Stimulated activated CD4-positive, alpha-beta T cell treated with anti-CD3 and anti-CD28 coated beads, Interleukin-15, amount 100 ng/mL, for 24 hours (primary cell): ENCODE measurements at regions not wholly inside any gene's neighbourhood (a gene's known extent, or its start where the extent isn't known, plus 50 kb on each side); places are given as distances from the start of the nearest gene placed in this dataset.
"Not testable (repeated sequence)": the region's sequence is repeated elsewhere in the genome, so short reads cannot be mapped to it uniquely, and the experiment has no call there.

Experiments
- DNase-seq: peaks from one replicate; pipeline ENCODE4 v3.0.0-alpha.2; 2020

- DNase-seq, result no peak
Observed at GRCh38 chr10:90197766-90198165, 496.4 kb downstream of the KIF20B start.

DNA sequence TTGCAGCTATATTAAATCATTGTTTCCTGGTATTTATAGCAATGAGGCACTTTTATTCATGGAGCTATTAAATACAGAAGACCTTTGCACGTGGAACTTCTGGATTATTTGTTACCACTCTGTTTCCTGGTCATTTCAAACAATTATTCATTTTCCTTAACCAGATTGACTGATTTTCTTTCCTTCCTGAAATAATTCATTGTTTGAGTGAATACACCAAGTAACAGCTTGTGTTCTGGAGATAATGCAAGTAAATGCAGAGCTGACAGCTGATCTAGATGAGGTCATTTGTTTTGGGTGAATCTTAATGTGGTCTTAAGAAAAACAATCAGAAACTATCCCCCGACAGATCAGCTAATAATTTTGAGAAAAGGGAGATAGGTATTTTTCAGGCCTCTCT is 497.7 kb downstream of the KIF20B start:
- DNase-seq, result no peak

DNA sequence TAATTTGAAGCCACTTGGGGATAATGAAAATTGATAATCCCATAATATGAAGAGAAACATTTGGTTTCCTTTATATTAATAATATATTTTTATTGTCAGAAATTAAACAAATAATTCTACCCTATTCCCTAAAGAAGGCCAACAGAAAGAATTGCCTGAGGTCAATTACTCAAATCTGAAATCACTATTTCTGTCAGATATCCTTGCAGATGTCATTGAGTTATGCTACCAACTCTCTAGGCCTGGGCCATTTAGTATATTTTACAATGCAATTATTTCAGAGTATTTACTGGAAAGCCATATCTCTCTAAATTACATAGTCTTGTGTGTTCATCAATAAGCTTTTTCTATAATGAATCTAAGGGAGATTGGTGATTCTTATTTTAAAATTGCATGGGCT is 498.1 kb downstream of the KIF20B start:
- no peak for DNase-seq

GRCh38 chr10:90204131-90204955 is 503.0 kb downstream of the KIF20B start:
- no peak for DNase-seq

- no peak for DNase-seq
Observed at GRCh38 chr10:90204956-90205314, 503.5 kb downstream of the KIF20B start.

DNA sequence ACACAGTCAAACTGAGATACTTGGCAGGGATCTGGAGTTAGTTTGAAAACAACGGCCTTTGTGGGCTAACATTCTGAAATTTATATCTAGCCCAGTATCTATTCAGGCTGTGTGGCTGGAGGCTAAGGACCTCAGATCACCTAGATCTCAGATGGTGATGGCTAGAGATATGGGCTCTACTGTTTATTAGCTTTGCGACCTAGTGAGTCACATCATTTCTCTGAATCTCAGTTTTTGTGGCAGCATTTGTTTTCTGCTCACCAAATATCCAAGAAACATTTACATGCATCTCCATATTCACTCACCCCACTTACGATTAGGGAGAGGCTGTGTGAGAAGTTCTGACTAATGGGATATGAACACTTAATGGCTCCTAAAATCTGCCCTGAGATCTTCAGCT is 503.9 kb downstream of the KIF20B start:
- DNase-seq, result no peak

- DNase-seq, result no peak
Observed at GRCh38 chr10:90213346-90213745, 512.0 kb downstream of the KIF20B start.

- DNase-seq, result no peak
Observed at GRCh38 chr10:90218846-90219245, 517.5 kb downstream of the KIF20B start.

GRCh38 chr10:90222372-90222771 is 521.0 kb downstream of the KIF20B start:
- no peak for DNase-seq

GRCh38 chr10:90222939-90223338 is 521.5 kb downstream of the KIF20B start:
- DNase-seq, result no peak

- no peak for DNase-seq
Observed at GRCh38 chr10:90224791-90225566, 523.6 kb downstream of the KIF20B start.

- DNase-seq, result no peak
Observed at GRCh38 chr10:90226517-90226916, 525.1 kb downstream of the KIF20B start.

DNA sequence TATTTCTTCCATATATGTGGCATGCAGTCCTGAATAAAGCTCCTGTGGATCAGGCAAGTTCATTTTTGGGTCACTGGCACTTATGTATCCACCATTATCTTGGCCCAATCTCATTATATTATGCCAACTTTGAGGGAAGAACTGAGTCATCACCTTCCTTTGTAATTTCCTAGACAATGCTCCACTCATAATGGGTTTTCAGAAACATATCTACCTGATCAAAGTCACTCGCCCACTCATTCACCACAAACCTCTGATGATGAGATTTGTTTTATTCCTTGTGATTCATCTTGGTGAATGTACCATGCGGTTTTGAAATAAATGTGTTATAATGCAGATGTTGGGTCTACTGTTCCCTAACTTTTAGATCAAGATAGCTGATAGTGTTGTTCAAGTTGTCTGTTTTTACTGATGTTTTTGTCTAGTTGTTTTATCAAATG is 525.8 kb downstream of the KIF20B start:
- DNase-seq, result peak; percentile 63

- DNase-seq, result no peak
Observed at GRCh38 chr10:90227786-90228185, 526.4 kb downstream of the KIF20B start.

DNA sequence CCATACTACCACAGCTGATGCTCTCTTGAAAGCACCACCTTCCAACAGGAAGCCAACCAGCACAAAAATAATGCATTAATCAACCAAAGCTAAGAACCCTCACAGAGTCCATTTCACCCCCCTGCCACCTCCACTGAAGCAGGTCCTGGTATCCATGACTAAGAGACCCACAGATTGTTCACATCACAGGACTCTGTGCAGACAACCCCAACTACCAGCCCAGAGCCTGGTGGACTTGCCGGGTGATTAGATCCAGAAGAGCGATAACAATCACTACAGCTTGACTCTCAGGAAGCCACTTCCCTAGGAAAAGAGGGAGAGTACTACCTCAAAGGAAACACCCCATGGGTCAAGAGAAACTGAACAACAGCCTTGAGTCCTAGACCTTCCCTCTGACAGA is 528.1 kb downstream of the KIF20B start:
- no peak for DNase-seq

DNA sequence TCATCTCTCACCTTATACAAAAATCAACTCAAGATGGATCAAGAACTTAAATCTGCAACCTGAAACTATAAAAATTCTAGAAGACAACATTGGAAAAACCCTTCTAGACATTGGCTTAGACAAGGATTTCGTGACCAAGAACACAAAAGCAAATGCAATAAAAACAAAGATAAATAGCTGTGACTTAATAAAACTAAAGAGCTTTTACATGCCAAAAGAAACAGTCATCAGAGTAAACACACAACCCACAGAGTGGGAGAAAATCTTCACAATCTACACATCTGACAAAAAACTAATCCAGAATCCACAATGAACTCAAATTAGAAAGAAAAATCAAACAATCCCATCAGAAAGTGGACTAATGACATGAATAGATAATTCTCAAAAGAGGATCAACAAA is 532.4 kb downstream of the KIF20B start:
- not testable (repeated sequence) for DNase-seq

- no peak for DNase-seq
Observed at GRCh38 chr10:90245623-90246022, 544.2 kb downstream of the KIF20B start.

DNA sequence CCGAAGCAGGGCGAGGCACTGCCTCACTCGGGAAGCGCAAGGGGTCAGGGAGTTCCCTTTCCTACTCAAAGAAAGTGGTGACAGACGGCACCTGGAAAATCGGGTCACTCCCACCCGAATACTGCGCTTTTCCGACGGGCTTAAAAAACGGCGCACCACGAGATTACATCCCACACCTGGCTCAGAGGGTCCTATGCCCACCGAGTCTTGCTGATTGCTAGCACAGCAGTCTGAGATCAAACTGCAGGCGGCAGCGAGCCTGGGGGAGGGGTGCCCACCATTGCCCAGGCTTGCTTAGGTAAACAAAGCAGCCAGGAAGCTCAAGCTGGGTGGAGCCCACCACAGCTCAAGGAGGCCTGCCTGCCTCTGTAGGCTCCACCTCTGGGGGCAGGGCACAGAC is 549.4 kb downstream of the KIF20B start:
- not testable (repeated sequence) for DNase-seq

DNA sequence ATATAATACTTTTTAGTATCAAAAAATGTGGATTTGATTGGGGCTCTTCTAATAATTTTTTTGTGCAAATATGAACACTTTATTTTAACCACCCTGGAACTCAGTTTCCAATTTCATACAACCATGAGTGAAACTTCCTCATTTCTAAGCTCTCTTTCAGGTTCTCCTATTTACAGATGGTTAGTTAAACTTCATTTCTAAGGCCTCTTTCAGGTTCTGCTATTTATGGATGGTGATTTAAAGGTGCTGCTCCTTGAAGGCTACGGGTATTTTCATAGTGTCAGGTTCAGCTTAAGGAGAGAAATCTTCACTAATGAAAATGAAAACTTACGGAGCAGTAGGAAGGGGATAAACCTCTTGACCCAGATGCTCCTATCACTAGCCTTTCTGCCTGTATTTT is 568.3 kb downstream of the KIF20B start:
- no peak for DNase-seq

- no peak for DNase-seq
Observed at GRCh38 chr10:90274721-90275468, 573.5 kb downstream of the KIF20B start.

- no peak for DNase-seq
Observed at GRCh38 chr10:90276894-90277475, 575.6 kb downstream of the KIF20B start.

GRCh38 chr10:90286406-90286805 is 571.4 kb downstream of the HTR7 start:
- no peak for DNase-seq

DNA sequence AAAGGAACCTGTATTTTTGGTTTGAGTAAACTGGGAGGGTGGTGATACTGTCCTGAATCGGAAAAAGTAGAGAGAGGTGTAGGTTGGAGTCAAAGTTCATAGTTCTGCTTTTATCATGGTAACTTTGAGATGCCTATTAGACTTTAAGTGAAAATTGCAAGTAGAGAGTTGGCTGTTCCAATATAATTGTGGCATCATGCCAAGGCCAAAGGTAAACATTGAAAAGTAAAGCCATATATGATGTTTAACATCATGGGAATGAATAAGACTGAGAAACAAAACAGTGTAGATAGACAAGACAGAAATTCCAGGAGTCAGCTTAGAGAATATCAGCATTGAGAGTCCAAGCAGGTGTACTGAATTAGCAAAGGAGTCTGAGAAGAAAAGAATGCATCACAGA is 570.9 kb downstream of the HTR7 start:
- DNase-seq, result no peak
